ENCODE measurements at regions not wholly inside any gene's neighbourhood (a gene's known extent, or its start where the extent isn't known, plus 50 kb on each side); places are given as distances from the start of the nearest gene placed in this dataset.
A peak's percentile ranks its signal among the peaks of the same experiment; 100 is the strongest.

DNA sequence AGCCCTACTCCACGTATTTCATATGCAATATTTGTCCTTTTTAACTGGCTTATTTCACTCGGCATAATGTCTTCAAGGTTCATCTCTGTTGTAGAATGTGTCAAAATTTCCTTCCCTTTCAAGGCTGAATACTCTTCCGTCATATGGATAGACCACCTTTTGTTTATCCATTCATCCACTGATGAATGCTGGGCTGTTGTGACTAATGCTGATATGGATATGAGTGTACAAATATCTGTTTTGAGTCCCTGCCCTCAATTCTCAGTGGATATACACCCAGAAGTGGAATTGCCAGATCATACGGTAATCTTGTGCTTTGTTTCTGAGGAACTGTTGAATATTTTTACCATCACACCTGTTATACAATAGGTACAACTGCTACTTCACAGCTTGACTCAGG lies 155.2 kb upstream of the IRF2BP2 start:
- FAIRE-seq (no peak), ATAC-seq (no peak), DNase-seq (ENCODE audit: extremely low read depth in 1 of 4, low spot score in 3 of 4) (no peak)
- no TSS peak for BruUV-seq (replicated peaks)
- Histone ChIP-seq H3K4me2 (ENCODE audit: insufficient read depth, low read length) (no peak overlapping the region), H2AFZ (ENCODE audit: low read depth, low read length) (no peak overlapping the region), H3K4me1 (replicated peaks in 1 of 2; ENCODE audit: control insufficient read depth in 2 of 2, insufficient read depth in 2 of 2, low read length in 2 of 2) (peaks cover 12 to 18% of the 10 kb centered on the region in 2 experiments), H3K4me3 (no peak overlapping the region), H3K36me3 (ENCODE audit: control insufficient read depth, insufficient read depth, low read length) (no peaks in the 10 kb centered on the region), H4K20me1 (replicated peaks; ENCODE audit: control insufficient read depth, insufficient read depth, low read length) (no peaks in the 10 kb centered on the region), H3K27ac (ENCODE audit: extremely low read depth, low read depth, low read length) (no peak overlapping the region), H3K27me3 (ENCODE audit: control insufficient read depth in 2 of 2, insufficient read depth in 2 of 2, low read length in 2 of 2) (peaks cover 0 to 9% of the 10 kb centered on the region in 2 experiments; a peak in 1 of 5 replicates), H3K9me1 (ENCODE audit: control insufficient read depth, insufficient read depth, low read length) (no peaks in the 10 kb centered on the region), H3K79me2 (ENCODE audit: control insufficient read depth, insufficient read depth, low read length) (no peaks in the 10 kb centered on the region), H3K9ac (ENCODE audit: insufficient read depth in 1 of 2, low read depth in 2 of 2, low read length in 2 of 2) (no peak overlapping the region), H3K9me3 (replicated peaks; ENCODE audit: control insufficient read depth, insufficient read depth, low read depth, low read length) (no peaks in the 10 kb centered on the region)
- POLR2A ChIA-PET, result interaction anchor here (1.1 kb wide), 1 partner anchor 11 kb away, joined by 6 read pairs; no protein-coding TSS in a partner anchor
- in situ Hi-C loops (cut with MboI), result no loop called here
- intact Hi-C loops (cut with micrococcal nuclease), result no loop called here
- TF ChIP-seq FOSL1 (tag; conservative IDR thresholded peaks at IDR 0.05) (0 out of 2 replicates have a peak, but pooled peaks have one; percentile 14), MYC (IDR thresholded peaks at IDR 0.05; ENCODE audit: low read depth, low read length) (no peak), MYC (CRISPR knock-in tag; IDR thresholded peaks at IDR 0.05; ENCODE audit: borderline replicate concordance, low read depth) (no peak)
- WGBS (ENCODE audit: insufficient coverage, low coverage, missing lambda C conversion rate), result 53% methylated on average over 4 of the region's 4 CpGs
- CTCF ChIA-PET (ENCODE audit: low intra/inter-chr PET ratio), result no interaction called here

GRCh38 chr1:234763910-234764309 lies 153.9 kb upstream of the IRF2BP2 start:
- no TSS peak for BruUV-seq (replicated peaks)
- Histone ChIP-seq H3K4me2 (ENCODE audit: insufficient read depth, low read length) (no peak overlapping the region), H3K4me1 (replicated peaks in 1 of 2; ENCODE audit: control insufficient read depth in 2 of 2, insufficient read depth in 2 of 2, low read length in 2 of 2) (peaks cover 13 to 22% of the 10 kb centered on the region in 2 experiments; a peak in 4 of 5 replicates), H4K20me1 (replicated peaks; ENCODE audit: control insufficient read depth, insufficient read depth, low read length) (no peaks in the 10 kb centered on the region), H2AFZ (ENCODE audit: low read depth, low read length) (no peak overlapping the region), H3K27me3 (ENCODE audit: control insufficient read depth in 2 of 2, insufficient read depth in 2 of 2, low read length in 2 of 2) (peaks cover 0 to 9% of the 10 kb centered on the region in 2 experiments; a peak in 1 of 5 replicates), H3K4me3 (no peak overlapping the region), H3K79me2 (ENCODE audit: control insufficient read depth, insufficient read depth, low read length) (no peaks in the 10 kb centered on the region), H3K27ac (ENCODE audit: extremely low read depth, low read depth, low read length) (no peak overlapping the region), H3K9ac (ENCODE audit: insufficient read depth in 1 of 2, low read depth in 2 of 2, low read length in 2 of 2) (no peak overlapping the region), H3K36me3 (ENCODE audit: control insufficient read depth, insufficient read depth, low read length) (no peaks in the 10 kb centered on the region), H3K9me1 (ENCODE audit: control insufficient read depth, insufficient read depth, low read length) (no peaks in the 10 kb centered on the region), H3K9me3 (replicated peaks; ENCODE audit: control insufficient read depth, insufficient read depth, low read depth, low read length) (no peaks in the 10 kb centered on the region)
- CTCF ChIA-PET (ENCODE audit: low intra/inter-chr PET ratio), result no interaction called here
- ATAC-seq (no peak; the same call in 2 of the 3 replicates), DNase-seq (ENCODE audit: extremely low read depth in 1 of 4, low spot score in 3 of 4) (no peak), FAIRE-seq (no peak)
- WGBS (ENCODE audit: insufficient coverage, low coverage, missing lambda C conversion rate), result 36% methylated on average over 8 of the region's 8 CpGs
- in situ Hi-C loops (cut with MboI) (no loop called here), intact Hi-C loops (cut with micrococcal nuclease) (no loop called here)
- POLR2A ChIA-PET, result interaction anchor here (0.7 to 1.1 kb wide), 4 partner anchors 8 to 68 kb away, joined by 3 to 6 read pairs (median 3); no protein-coding TSS in a partner anchor
- TF ChIP-seq ZBTB12 (CRISPR knock-in tag; IDR thresholded peaks at IDR 0.05) (no peak), ZFP36 (IDR thresholded peaks at IDR 0.05; ENCODE audit: low read depth, low read length, partially characterized antibody) (no peak), SMARCA4 (IDR thresholded peaks at IDR 0.05) (no peak), FIP1L1 (IDR thresholded peaks at IDR 0.05; ENCODE audit: low read depth, low read length, poor library complexity, severe bottlenecking) (no peak), YBX1 (IDR thresholded peaks at IDR 0.05) (no peak), PHF21A (IDR thresholded peaks at IDR 0.05; ENCODE audit: borderline replicate concordance, low read depth) (no peak), TAL1 (IDR thresholded peaks at IDR 0.05) (no peak)
- TF ChIP-seq, protein P1, sequence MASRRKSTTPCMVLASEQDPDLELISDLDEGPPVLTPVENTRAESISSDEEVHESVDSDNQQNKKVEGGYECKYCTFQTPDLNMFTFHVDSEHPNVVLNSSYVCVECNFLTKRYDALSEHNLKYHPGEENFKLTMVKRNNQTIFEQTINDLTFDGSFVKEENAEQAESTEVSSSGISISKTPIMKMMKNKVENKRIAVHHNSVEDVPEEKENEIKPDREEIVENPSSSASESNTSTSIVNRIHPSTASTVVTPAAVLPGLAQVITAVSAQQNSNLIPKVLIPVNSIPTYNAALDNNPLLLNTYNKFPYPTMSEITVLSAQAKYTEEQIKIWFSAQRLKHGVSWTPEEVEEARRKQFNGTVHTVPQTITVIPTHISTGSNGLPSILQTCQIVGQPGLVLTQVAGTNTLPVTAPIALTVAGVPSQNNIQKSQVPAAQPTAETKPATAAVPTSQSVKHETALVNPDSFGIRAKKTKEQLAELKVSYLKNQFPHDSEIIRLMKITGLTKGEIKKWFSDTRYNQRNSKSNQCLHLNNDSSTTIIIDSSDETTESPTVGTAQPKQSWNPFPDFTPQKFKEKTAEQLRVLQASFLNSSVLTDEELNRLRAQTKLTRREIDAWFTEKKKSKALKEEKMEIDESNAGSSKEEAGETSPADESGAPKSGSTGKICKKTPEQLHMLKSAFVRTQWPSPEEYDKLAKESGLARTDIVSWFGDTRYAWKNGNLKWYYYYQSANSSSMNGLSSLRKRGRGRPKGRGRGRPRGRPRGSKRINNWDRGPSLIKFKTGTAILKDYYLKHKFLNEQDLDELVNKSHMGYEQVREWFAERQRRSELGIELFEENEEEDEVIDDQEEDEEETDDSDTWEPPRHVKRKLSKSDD (conservative IDR thresholded peaks at IDR 0.05; ENCODE audit: low read length), result no peak

All from K562 (cell line).